OCI-LY1 (cell line): ENCODE measurements at regions not wholly inside any gene's neighbourhood (a gene's known extent, or its start where the extent isn't known, plus 50 kb on each side); places are given as distances from the start of the nearest gene placed in this dataset.
"Not testable (repeated sequence)": the region's sequence is repeated elsewhere in the genome, so short reads cannot be mapped to it uniquely, and the experiment has no call there.

ENCODE experiments used
- H2AFZ ChIP-seq: fragments of 200-600 bp; sonication (generic), shearing (Covaris generic); 2 replicates; pipeline ENCODE4 v1.6.0; 2014; ENCODE audit warnings: antibody characterized with exemption, mild to moderate bottlenecking, low read length
- H3F3A ChIP-seq: fragments of 200-600 bp; sonication (generic), shearing (Covaris generic); 2 replicates; pipeline ENCODE4 v1.6.0; 2014; ENCODE audit warnings: mild to moderate bottlenecking, antibody characterized with exemption, low read length, moderate library complexity; ENCODE audit not compliant: insufficient read depth
- H3K27ac ChIP-seq: fragments of 200-600 bp; sonication (generic); 2 replicates; pipeline ENCODE4 v1.5.1; 2014; ENCODE audit warnings: low read length, mixed run types, mild to moderate bottlenecking, low read depth; ENCODE audit not compliant: poor library complexity, severe bottlenecking
- H3K27me3 ChIP-seq: fragments of 200-600 bp; sonication (generic); 2 replicates; pipeline ENCODE4 v1.6.0; 2014; ENCODE audit warnings: antibody characterized with exemption, mild to moderate bottlenecking, low read length, moderate library complexity; ENCODE audit not compliant: insufficient read depth
- H3K36me3 ChIP-seq: fragments of 200-600 bp; sonication (generic); 2 replicates; pipeline ENCODE4 v1.6.1; 2014; ENCODE audit warnings: mild to moderate bottlenecking, antibody characterized with exemption, low read length, moderate library complexity, mixed read lengths; ENCODE audit not compliant: insufficient read depth
- H3K4me1 ChIP-seq: fragments of 200-600 bp; sonication (generic); 2 replicates; pipeline ENCODE4 v1.5.1; 2014; ENCODE audit warnings: mild to moderate bottlenecking, low read length, moderate library complexity; ENCODE audit not compliant: insufficient read depth, severe bottlenecking
- H3K4me2 ChIP-seq: fragments of 200-600 bp; sonication (generic), shearing (Covaris generic); 2 replicates; pipeline ENCODE4 v1.6.1; 2014; ENCODE audit warnings: low read length
- H3K4me3 ChIP-seq: fragments of 200-600 bp; sonication (generic); 2 replicates; pipeline ENCODE4 v1.5.1; 2014; ENCODE audit warnings: low read length, low read depth, mild to moderate bottlenecking, mixed read lengths; ENCODE audit not compliant: poor library complexity, severe bottlenecking
- H3K79me2 ChIP-seq: fragments of 200-600 bp; shearing (Covaris generic); 2 replicates; pipeline ENCODE4 v1.6.1; 2016; ENCODE audit warnings: mixed run types, low read length, mixed read lengths; ENCODE audit not compliant: insufficient read depth
- H3K9ac ChIP-seq: fragments of 200-600 bp; sonication (generic), shearing (Covaris generic); 2 replicates; pipeline ENCODE4 v1.6.1; 2014; ENCODE audit warnings: mild to moderate bottlenecking, low read length, mixed read lengths
- H3K9me2 ChIP-seq: fragments of 200-600 bp; sonication (generic), shearing (Covaris generic); 2 replicates; pipeline ENCODE4 v1.6.1; 2014; ENCODE audit warnings: low read depth, mild to moderate bottlenecking, low read length, mixed read lengths
- H3K9me3 ChIP-seq: fragments of 200-600 bp; shearing (Covaris generic); 2 replicates; pipeline ENCODE4 v1.6.1; 2014; ENCODE audit warnings: low read length, mixed read lengths
- H4K20me1 ChIP-seq: fragments of 200-600 bp; sonication (generic), shearing (Covaris generic); 2 replicates; pipeline ENCODE4 v1.6.0; 2016; ENCODE audit warnings: mild to moderate bottlenecking, low read length; ENCODE audit not compliant: insufficient read depth
- EZH2 ChIP-seq: fragments of 200-600 bp; sonication (generic), shearing (Covaris generic); IDR thresholded peaks from 2 replicates; pipeline ENCODE4 v1.8.0; 2017; ENCODE audit warnings: borderline replicate concordance, mixed run types, mild to moderate bottlenecking, antibody characterized with exemption, low read length, moderate library complexity, mixed read lengths
- TF ChIP-seq, protein P1 (sequence below): fragments of 200-600 bp; sonication (generic), shearing (Covaris generic); IDR thresholded peaks from 2 replicates; pipeline ENCODE4 v1.5.1; 2017; ENCODE audit warnings: mild to moderate bottlenecking, antibody characterized with exemption, low read length, moderate library complexity, mixed read lengths

DNA sequence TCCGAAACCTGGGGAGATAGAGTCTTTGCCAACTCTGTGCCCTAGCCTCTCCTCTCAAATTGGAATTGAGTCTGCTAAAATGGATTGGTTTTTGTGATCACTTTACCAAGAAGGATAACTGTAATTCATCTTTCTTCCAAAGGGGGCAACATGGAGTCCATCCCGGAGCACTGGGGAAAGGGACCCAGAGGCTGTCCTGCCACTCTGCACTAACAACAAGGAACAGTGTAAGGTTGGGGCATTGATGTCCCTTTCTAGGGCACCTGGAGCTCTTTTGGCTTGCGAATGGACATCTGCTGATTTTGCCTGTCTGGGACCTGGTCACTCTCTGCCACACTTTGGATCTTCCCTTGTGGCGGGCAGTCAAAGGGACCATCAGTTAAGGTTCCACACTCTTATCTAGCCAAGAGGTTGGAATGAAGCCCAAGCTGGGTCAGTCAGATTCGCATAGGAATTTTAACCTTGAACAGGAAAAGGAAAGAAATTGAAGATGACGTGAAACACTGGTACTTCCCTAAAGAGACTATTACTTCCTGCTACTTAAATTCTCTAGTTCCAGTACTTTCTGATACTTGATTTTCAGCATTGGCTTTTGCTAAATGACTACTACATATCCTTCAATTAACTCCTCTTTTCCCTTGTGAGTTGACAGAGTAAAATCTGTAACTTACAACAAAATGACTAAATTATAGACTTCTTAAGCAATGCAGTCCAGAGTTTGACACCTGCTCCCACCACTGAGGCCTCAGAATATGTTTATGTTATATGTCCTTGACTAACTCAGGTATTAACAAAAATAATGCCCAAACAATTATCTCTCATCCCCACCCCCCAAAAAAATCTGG lies 64.7 kb upstream of the KLF7 start:
- H3K9me3 ChIP-seq, result no peaks in the 10 kb centered on the region
- H2AFZ ChIP-seq, result no peak overlapping the region
- no peak overlapping the region for H3K4me3 ChIP-seq
- H3F3A ChIP-seq, result no peaks in the 10 kb centered on the region
- H3K9ac ChIP-seq, result no peak overlapping the region
- H3K4me1 ChIP-seq, result no peaks in the 10 kb centered on the region
- no peaks in the 10 kb centered on the region for H3K79me2 ChIP-seq
- no peaks in the 10 kb centered on the region for H3K9me2 ChIP-seq
- no peak overlapping the region for H3K4me2 ChIP-seq
- H4K20me1 ChIP-seq, result no peaks in the 10 kb centered on the region
- H3K27ac ChIP-seq, result no peak overlapping the region
- no peaks in the 10 kb centered on the region for H3K27me3 ChIP-seq
- H3K36me3 ChIP-seq, result no peaks in the 10 kb centered on the region
- TF ChIP-seq EZH2, result no peak
- TF ChIP-seq, protein P1, sequence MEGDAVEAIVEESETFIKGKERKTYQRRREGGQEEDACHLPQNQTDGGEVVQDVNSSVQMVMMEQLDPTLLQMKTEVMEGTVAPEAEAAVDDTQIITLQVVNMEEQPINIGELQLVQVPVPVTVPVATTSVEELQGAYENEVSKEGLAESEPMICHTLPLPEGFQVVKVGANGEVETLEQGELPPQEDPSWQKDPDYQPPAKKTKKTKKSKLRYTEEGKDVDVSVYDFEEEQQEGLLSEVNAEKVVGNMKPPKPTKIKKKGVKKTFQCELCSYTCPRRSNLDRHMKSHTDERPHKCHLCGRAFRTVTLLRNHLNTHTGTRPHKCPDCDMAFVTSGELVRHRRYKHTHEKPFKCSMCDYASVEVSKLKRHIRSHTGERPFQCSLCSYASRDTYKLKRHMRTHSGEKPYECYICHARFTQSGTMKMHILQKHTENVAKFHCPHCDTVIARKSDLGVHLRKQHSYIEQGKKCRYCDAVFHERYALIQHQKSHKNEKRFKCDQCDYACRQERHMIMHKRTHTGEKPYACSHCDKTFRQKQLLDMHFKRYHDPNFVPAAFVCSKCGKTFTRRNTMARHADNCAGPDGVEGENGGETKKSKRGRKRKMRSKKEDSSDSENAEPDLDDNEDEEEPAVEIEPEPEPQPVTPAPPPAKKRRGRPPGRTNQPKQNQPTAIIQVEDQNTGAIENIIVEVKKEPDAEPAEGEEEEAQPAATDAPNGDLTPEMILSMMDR, result peak; percentile 49

DNA sequence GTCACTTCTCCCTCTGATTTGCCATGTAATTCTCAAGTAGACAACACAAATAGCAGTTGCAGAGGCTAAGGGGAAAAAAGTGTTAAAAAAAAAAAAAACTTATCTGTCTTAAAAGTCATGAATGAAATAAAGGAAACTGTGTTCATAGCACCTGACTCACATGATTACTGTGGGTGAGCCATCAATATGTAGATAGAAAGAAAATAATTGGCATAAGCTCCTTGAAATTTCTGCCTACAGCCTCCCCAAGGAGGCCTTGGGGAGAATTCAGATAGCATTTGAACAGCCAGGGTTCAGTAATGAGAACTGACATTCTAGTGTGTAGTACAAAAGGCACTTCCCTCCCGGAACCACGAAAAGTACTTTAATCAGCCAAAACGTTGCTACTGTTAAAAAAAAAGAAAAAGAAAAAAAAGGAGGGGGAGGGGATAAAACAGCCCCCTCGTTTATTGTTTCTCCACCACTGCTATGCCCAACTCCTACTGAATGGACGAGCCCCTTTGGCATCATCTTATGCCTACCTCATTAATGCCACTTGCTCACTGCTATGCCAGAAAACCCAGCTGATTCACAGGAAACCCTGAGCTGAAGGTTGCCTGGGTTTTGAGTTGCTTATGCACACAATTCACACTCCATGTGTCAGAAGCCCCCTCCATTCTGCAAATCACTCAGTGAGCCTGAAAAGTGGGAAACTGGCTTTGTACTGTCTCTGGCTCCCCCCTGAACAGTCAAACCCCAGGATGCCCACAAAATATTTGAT lies 65.5 kb upstream of the KLF7 start:
- H3K4me3 ChIP-seq, result no peak overlapping the region
- no peaks in the 10 kb centered on the region for H3K79me2 ChIP-seq
- no peaks in the 10 kb centered on the region for H3K9me2 ChIP-seq
- no peak for TF ChIP-seq EZH2
- TF ChIP-seq, protein P1, result no peak
- no peaks in the 10 kb centered on the region for H3K9me3 ChIP-seq
- H3K9ac ChIP-seq, result no peak overlapping the region
- H3K4me2 ChIP-seq, result no peak overlapping the region
- H3K27ac ChIP-seq, result no peak overlapping the region
- H3F3A ChIP-seq, result no peaks in the 10 kb centered on the region
- H3K36me3 ChIP-seq, result no peaks in the 10 kb centered on the region
- H3K27me3 ChIP-seq, result no peaks in the 10 kb centered on the region
- H3K4me1 ChIP-seq, result no peaks in the 10 kb centered on the region
- no peaks in the 10 kb centered on the region for H4K20me1 ChIP-seq
- H2AFZ ChIP-seq, result no peak overlapping the region

- H3K4me1 ChIP-seq, result no peaks in the 10 kb centered on the region
- no peaks in the 10 kb centered on the region for H3K27me3 ChIP-seq
- no peak overlapping the region for H3K27ac ChIP-seq
- H3K4me2 ChIP-seq, result no peak overlapping the region
- TF ChIP-seq, protein P1, result no peak
- TF ChIP-seq EZH2, result no peak
- H3K4me3 ChIP-seq, result no peak overlapping the region
- H3K36me3 ChIP-seq, result no peaks in the 10 kb centered on the region
- H4K20me1 ChIP-seq, result no peaks in the 10 kb centered on the region
- no peak overlapping the region for H2AFZ ChIP-seq
- H3K79me2 ChIP-seq, result no peaks in the 10 kb centered on the region
- no peak overlapping the region for H3K9ac ChIP-seq
- H3K9me2 ChIP-seq, result no peaks in the 10 kb centered on the region
- H3K9me3 ChIP-seq, result no peaks in the 10 kb centered on the region
- no peaks in the 10 kb centered on the region for H3F3A ChIP-seq
Observed at GRCh38 chr2:207231967-207232366, 66.2 kb upstream of the KLF7 start.

DNA sequence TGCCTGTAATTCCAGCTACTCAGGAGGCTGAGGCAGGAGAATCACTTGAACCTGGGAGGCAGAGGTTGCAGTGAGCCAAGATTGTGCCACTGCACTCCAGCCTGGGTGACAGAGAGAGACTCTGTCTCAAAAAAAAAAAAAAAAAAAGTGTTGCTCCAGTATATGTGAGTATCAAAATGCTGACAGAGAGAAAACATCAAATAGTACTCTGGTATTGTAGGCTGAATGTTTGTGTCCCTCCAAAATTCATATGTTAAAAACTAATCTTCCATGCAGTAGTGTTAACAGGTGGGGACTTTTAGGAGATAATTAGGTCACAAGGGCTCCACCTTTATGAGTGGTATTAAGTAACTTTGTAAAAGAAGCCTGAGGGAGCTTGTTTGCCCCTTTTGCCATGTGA lies 67.4 kb upstream of the KLF7 start:
- not testable (repeated sequence) for H3K79me2 ChIP-seq, H3K9me2 ChIP-seq, H3K4me1 ChIP-seq, H3K9me3 ChIP-seq, H3K9ac ChIP-seq, H2AFZ ChIP-seq, H3F3A ChIP-seq, H3K36me3 ChIP-seq, H3K4me2 ChIP-seq, H3K4me3 ChIP-seq, H3K27ac ChIP-seq, H4K20me1 ChIP-seq, H3K27me3 ChIP-seq
